HG03558 (cell line): ENCODE measurements at regions not wholly inside any gene's neighbourhood (a gene's known extent, or its start where the extent isn't known, plus 50 kb on each side); places are given as distances from the start of the nearest gene placed in this dataset.
"Not testable (repeated sequence)": the region's sequence is repeated elsewhere in the genome, so short reads cannot be mapped to it uniquely, and the experiment has no call there.

ENCODE experiments used
- ATAC-seq: cut with Tn5 transposase; IDR thresholded peaks from one replicate; pipeline ENCODE4 v1.9.1; 2021; ENCODE audit warnings: moderate number of reproducible peaks; ENCODE audit not compliant: unreplicated experiment; ENCODE audit errors: extremely low read depth

DNA sequence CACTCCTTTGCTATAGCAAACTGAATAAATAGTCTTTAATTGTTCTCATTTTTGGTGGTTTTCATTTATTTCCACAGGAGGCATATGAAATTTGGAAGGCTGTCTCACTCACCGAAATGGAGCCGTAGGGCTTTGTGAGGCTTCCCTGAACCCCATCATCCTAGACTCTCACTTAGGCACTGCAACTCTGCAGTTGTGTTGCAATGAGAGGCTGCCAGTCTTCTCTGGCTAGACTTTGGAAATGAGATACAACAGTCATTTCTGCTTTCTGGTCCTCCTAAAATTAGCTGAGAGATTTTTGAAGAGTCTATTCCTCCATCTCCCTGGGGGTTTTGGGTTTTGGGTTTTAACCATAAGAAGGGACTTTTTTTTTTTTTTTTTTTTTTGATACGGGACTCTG, 146.5 kb downstream of the SH3BGRL start:
- no peak for ATAC-seq

DNA sequence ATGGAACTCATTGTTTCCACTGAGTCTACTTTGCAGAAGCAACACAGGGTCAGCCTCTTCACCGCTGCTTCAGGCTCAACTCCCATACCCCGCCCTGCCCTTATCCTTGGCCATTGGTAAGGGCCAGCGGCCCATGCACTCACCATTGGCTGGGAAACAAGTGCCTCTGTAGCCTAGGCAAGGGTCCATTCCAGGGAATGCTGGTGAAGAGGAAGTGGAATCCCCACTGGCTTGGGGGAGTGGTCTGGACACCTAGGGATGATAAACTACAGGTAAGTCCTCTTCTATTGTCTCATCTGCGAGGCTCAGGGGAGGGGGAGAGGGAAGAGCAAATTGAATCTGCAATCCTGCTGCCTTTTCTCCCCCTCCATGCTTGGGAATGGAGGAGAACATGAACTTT, 153.1 kb downstream of the SH3BGRL start:
- no peak for ATAC-seq

DNA sequence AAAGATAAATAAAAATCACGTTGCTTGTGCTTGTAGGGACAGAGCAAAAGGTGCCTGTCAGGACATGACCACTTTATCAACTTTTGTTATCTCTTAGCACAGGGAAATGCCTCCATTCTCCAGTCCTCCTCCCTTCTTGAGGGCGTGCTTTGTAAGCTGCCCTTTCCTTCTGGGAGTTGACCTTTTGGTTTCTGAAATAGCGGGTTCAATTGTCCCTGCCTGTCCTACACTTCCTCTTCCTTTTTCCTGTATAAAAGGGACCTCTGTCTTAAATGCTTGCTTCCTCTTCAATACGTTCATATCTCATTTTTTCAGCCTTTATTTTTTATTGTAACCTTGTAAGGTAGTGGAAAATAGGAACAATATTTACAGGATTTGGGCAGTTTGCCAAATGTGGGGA, 153.5 kb downstream of the SH3BGRL start:
- ATAC-seq: no peak

DNA sequence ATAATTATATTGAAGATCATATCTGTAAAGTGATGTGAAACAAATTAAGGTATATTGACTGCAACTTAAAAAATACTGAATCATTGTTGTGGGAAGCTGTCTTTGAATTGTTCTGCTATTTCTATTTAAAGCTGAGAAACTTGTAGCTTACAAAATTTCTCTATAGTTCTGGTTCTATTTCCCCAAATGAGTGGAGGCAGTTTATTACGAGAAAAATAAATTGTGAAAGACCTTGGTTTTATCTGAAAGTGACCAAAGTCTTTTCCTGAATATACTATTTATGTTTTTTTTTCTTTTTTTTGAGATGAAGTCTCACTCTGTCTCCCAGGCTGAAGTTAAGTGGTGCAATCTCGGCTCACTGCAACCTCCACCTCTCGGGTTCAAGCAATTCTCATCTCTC, 165.4 kb downstream of the SH3BGRL start:
- no peak for ATAC-seq

DNA sequence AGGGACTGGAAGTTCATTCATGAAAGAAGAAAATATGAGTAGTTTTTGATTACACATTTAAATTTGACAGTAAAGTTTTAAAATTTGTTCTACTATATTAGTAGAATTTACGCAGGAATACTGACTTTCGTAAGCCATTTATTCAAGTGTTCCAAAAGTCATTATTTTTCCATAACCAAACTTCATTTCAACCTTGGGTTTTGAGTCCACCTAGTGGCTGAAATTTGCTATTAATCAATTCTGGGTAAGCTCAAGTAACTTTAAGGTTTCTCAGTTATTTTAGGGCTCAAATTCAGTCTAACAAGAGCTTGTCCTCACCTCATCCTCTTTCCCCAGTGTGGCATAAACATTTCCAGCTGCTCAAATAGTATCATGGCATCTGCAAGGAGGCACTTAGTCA, 175.4 kb downstream of the SH3BGRL start:
- no peak for ATAC-seq

DNA sequence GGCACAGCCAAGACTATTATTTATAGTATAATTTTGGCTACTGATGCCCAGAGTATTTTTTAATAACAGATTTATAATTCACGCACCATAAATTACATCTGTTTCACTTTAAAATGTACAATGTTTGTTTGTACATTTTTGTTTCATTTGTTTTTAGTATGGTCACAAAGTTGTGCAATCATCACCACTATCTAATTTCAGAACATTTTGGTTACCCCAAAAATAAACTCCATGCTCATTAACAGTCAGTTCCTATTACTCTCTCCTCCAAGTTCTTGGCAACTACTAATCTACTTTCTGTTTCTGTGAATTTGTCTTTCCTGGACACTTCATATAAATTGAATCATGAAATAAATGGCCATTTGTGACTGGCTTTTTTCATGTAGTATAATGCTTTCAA, 176.7 kb downstream of the SH3BGRL start:
- ATAC-seq: no peak

DNA sequence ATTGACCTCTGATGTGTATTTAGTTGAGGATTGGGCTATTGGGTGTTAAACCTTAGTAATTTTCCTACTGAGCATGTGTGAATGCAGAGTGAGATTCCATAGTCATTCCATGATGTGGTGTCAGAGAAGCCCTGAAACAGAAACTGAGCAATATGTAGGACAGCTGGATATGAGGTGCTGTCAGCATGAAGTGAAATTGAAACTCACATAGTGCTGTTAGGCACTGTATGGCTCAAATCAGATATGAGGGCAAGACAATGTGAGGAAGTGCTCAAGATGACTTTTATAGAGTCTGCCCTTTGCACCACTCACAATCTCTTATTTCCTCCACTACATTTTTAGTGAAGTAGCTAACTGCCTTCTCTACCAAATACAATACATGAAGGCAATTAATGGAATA, 188.3 kb downstream of the SH3BGRL start:
- peak; percentile 83 for ATAC-seq

DNA sequence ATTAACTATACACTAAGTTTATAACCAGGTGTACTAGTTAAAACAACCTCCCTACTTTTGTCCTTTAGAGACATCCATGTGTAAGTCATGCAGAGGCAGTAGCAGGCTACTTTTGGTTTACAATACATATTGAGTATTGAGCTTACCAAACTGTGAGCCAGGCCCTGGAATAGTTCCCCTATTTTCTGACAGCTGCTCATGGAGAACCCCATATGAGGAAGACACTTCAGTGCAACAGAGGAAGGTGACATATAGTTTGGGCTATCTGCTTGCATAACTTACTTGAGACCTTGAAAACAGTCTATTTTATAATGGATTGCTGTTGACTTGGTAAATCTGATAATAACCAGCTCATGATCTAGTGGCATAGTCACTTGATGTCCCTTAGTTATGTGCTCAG, 190.5 kb downstream of the SH3BGRL start:
- no peak for ATAC-seq

DNA sequence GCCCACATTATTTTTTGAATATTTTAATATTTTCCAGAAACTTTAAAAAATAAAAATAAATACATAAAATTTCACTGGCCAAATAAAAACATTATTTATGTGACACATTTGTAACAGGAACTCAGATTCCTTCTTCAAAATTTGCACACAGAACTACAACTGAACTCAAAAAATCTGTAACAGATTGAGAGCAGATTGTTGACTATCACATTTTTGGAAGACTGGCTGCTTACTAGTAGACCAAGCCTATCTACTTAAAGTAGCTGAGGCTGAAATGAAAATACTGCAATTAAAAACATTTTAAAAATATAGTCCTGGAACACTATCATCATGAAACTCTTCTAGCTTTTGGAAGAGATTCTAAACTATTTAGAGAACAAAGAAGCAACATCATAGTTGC, 203.9 kb downstream of the SH3BGRL start:
- no peak for ATAC-seq

DNA sequence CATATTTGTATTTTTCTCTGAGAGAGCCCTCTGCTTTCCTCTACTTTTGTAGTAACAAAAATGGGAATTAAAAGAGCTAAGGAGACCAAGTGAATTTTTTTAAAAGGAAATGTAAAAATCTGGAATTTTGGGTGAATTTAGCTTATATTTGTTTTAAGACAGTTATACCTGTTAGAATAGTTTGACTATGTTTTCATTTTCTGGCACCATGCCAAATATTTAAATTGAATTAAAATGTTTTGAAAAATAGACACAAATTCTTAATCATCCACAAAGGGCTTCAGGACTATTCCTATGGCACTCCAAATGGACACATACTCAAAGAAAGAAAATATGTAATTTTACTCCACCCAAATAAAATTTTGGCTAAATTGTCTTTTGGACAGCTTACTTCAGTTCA, 209.6 kb downstream of the SH3BGRL start:
- no peak for ATAC-seq

DNA sequence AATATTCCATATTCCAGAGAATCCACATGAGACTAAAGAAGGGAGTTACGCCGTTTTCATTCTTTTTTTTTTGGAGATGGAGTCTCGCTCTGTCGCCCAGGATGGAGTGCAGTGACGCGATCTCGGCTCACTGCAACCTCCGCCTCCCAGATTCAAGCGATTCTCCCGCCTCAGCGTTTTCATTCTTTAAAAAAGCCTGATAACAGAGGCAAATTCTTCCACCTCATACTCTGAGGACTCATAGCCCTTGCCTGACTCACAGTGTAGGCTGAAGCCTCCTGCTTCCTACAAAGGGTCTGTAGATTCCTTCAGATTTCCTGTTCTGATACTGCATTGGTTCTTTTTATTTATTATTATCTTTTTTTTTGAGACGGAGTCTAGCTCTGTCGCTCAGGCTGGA, 210.5 kb downstream of the SH3BGRL start:
- no peak for ATAC-seq

DNA sequence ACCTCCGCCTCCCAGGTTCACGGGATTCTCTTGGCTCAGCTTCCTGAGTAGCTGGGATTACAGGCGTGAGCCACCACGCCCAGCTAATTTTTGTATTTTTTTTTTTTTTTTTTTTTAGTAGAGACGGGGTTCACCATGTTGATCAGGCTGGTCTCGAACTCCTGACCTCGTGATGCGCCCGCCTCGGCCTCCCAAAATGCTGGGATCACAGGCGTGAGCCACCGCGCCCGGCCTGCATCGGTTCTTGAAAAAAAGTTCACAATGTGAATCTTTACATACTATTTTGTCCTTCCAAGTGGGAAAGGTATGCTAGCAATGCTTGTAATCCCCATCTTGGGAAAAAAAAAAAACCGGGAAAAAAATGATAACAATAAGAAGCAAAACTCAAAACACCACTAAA, 211.0 kb downstream of the SH3BGRL start:
- not testable (repeated sequence) for ATAC-seq

DNA sequence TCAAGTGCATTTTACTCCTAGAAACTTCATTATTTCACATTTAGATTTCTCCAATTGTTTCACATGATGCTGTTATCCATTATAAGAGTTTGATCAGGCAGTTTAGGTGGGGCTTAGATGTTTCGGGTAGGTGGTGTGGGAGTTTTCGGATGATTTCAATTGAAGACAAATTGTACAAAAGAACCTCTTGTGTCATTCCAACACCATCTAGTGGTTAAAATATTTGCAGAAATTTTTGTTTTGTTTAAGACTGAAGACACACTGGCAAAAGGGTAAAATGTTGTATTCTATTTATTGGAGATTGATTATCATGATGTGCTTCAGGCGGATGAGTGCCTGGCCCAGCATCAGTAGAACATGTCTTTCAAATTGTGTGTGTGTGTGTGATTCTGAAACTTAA, 212.7 kb downstream of the SH3BGRL start:
- ATAC-seq: no peak
